SK-MEL-5 (cell line): ENCODE measurements at regions not wholly inside any gene's neighbourhood (a gene's known extent, or its start where the extent isn't known, plus 50 kb on each side); places are given as distances from the start of the nearest gene placed in this dataset.
"Not testable (repeated sequence)": the region's sequence is repeated elsewhere in the genome, so short reads cannot be mapped to it uniquely, and the experiment has no call there.

Experiments used
- DNase-seq: peaks from one replicate; pipeline ENCODE4 v3.0.0-alpha.2; 2016; ENCODE audit warnings: low read depth, low spot score
- in situ Hi-C: cut with HindIII; loops from 2 replicates; pipeline ENCODE4 v1.10.0; 2016; ENCODE audit warnings: low sequenced_read_pairs, high pct_unique_total_duplicates, low pct_unique_long_range_greater_than_20kb

- in situ Hi-C loops: no loop called here
Observed at GRCh38 chr3:80983753-80984152, 777.7 kb downstream of the GBE1 start.

GRCh38 chr3:80978216-80978969 lies 783.1 kb downstream of the GBE1 start:
- DNase-seq: no peak
- in situ Hi-C loops: no loop called here

More at GRCh38 chr3:80983753-80984152, 777.7 kb downstream of the GBE1 start:
- DNase-seq: no peak

GRCh38 chr3:80970292-80970691 lies 791.2 kb downstream of the GBE1 start:
- in situ Hi-C loops: no loop called here
- no peak for DNase-seq

- DNase-seq: peak; percentile 1
- in situ Hi-C loops: no loop called here
Observed at GRCh38 chr3:80929576-80929975, 831.9 kb downstream of the GBE1 start.

GRCh38 chr3:80914854-80915253 lies 846.6 kb downstream of the GBE1 start:
- in situ Hi-C loops: no loop called here

GRCh38 chr3:80898211-80898610 lies 863.2 kb downstream of the GBE1 start:
- in situ Hi-C loops: no loop called here
- DNase-seq: no peak

More at GRCh38 chr3:80914854-80915253, 846.6 kb downstream of the GBE1 start:
- DNase-seq: no peak

- DNase-seq, in situ Hi-C loops: not testable (repeated sequence)
Observed at GRCh38 chr3:80897005-80897404, 864.4 kb downstream of the GBE1 start.

- no peak for DNase-seq
- in situ Hi-C loops: no loop called here
Observed at GRCh38 chr3:80890571-80890970, 870.9 kb downstream of the GBE1 start.

GRCh38 chr3:80889535-80889934 lies 871.9 kb downstream of the GBE1 start:
- in situ Hi-C loops: no loop called here
- no peak for DNase-seq

GRCh38 chr3:80870476-80871041 lies 890.9 kb downstream of the GBE1 start:
- in situ Hi-C loops: no loop called here
- no peak for DNase-seq

GRCh38 chr3:80855482-80855881 lies 906.0 kb downstream of the GBE1 start:
- in situ Hi-C loops: no loop called here
- no peak for DNase-seq

GRCh38 chr3:80836395-80836794 lies 925.0 kb downstream of the GBE1 start:
- in situ Hi-C loops: no loop called here
- DNase-seq: no peak

GRCh38 chr3:80807577-80807976 lies 953.9 kb downstream of the GBE1 start:
- in situ Hi-C loops: no loop called here
- DNase-seq: no peak

GRCh38 chr3:80806673-80807072 lies 954.8 kb downstream of the GBE1 start:
- in situ Hi-C loops: no loop called here

GRCh38 chr3:80788914-80789313 lies 972.5 kb downstream of the GBE1 start:
- no peak for DNase-seq
- in situ Hi-C loops: no loop called here

More at GRCh38 chr3:80806673-80807072, 954.8 kb downstream of the GBE1 start:
- DNase-seq: no peak

GRCh38 chr3:80785875-80786274 lies 975.6 kb downstream of the GBE1 start:
- no peak for DNase-seq
- in situ Hi-C loops: no loop called here

GRCh38 chr3:80785475-80785874 lies 976.0 kb downstream of the GBE1 start:
- in situ Hi-C loops: no loop called here
- peak; percentile 25 for DNase-seq

- in situ Hi-C loops: no loop called here
- DNase-seq: peak; percentile 11
Observed at GRCh38 chr3:80771085-80771484, 990.4 kb downstream of the GBE1 start.
